Mesendoderm (in vitro differentiated cells): ENCODE measurements at regions not wholly inside any gene's neighbourhood (a gene's known extent, or its start where the extent isn't known, plus 50 kb on each side); places are given as distances from the start of the nearest gene placed in this dataset.

Source experiments
- DNase-seq: peaks from one replicate; pipeline ENCODE4 v3.0.0; 2013
- H2AK5ac ChIP-seq: 2 replicates; pipeline ENCODE4 v1.6.1; 2013; ENCODE audit warnings: low read length, inconsistent platforms
- H2BK120ac ChIP-seq: 2 replicates; pipeline ENCODE4 v1.6.1; 2013; ENCODE audit warnings: low read depth, mild to moderate bottlenecking, low read length, moderate library complexity, mixed read lengths
- H2BK15ac ChIP-seq: replicated peaks from 2 replicates; pipeline ENCODE4 v1.6.1; 2013; ENCODE audit warnings: low read depth, mild to moderate bottlenecking, moderate library complexity
- H2BK5ac ChIP-seq: 2 replicates; pipeline ENCODE4 v1.6.1; 2013; ENCODE audit warnings: low read length, inconsistent platforms
- H3K18ac ChIP-seq: 2 replicates; pipeline ENCODE4 v1.6.1; 2013; ENCODE audit warnings: mild to moderate bottlenecking, low read length, mixed read lengths
- H3K23ac ChIP-seq: one replicate; pipeline ENCODE4 v1.6.1; 2013; ENCODE audit warnings: low read length
- H3K27ac ChIP-seq: 2 replicates; pipeline ENCODE4 v1.5.1; 2013; ENCODE audit warnings: low read depth, mild to moderate bottlenecking, inconsistent platforms, low read length, moderate library complexity
- H3K27me3 ChIP-seq: 2 replicates; pipeline ENCODE4 v1.6.1; 2013; ENCODE audit warnings: low read length, control low read depth, mild to moderate bottlenecking, inconsistent platforms; ENCODE audit not compliant: insufficient read depth, poor library complexity
- H3K36me3 ChIP-seq: 2 replicates; pipeline ENCODE4 v1.6.1; 2013; ENCODE audit warnings: low read length, inconsistent platforms; ENCODE audit not compliant: control insufficient read depth, insufficient read depth
- H3K4ac ChIP-seq: one replicate; pipeline ENCODE4 v1.6.1; 2013; ENCODE audit warnings: low read depth, mild to moderate bottlenecking, low read length, moderate library complexity
- H3K4me1 ChIP-seq: 2 replicates; pipeline ENCODE4 v1.6.1; 2013; ENCODE audit warnings: low read depth, low read length, inconsistent platforms; ENCODE audit not compliant: control insufficient read depth
- H3K4me2 ChIP-seq: 2 replicates; pipeline ENCODE4 v1.6.1; 2013; ENCODE audit warnings: low read length
- H3K4me3 ChIP-seq: 2 replicates; pipeline ENCODE4 v1.5.1; 2013; ENCODE audit warnings: mild to moderate bottlenecking, low read length
- H3K56ac ChIP-seq: one replicate; pipeline ENCODE4 v1.6.1; 2013; ENCODE audit warnings: low read length
- H3K79me1 ChIP-seq: 2 replicates; pipeline ENCODE4 v1.6.1; 2013; ENCODE audit warnings: low read length, inconsistent platforms
- H3K79me2 ChIP-seq: 2 replicates; pipeline ENCODE4 v1.6.1; 2013; ENCODE audit warnings: mild to moderate bottlenecking, low read length; ENCODE audit not compliant: control insufficient read depth, insufficient read depth
- H3K9ac ChIP-seq: 2 replicates; pipeline ENCODE4 v1.6.1; 2013; ENCODE audit warnings: low read length, inconsistent platforms
- H4K5ac ChIP-seq: one replicate; pipeline ENCODE4 v1.6.1; 2013; ENCODE audit warnings: low read length
- H4K8ac ChIP-seq: one replicate; pipeline ENCODE4 v1.6.1; 2013; ENCODE audit warnings: low read depth, mild to moderate bottlenecking, control low read depth, low read length, moderate library complexity
- WGBS: extraction: QIAGEN DNeasy Blood & Tissue Kit; methylation state at CpG from one replicate; pipeline ENCODE4 v1.1.7; 2013; ENCODE audit warnings: low lambda C conversion rate, missing lambda C conversion rate; ENCODE audit not compliant: insufficient coverage; ENCODE audit errors: extremely low coverage; 5-methylcytosine and 5-hydroxymethylcytosine counted together

DNA sequence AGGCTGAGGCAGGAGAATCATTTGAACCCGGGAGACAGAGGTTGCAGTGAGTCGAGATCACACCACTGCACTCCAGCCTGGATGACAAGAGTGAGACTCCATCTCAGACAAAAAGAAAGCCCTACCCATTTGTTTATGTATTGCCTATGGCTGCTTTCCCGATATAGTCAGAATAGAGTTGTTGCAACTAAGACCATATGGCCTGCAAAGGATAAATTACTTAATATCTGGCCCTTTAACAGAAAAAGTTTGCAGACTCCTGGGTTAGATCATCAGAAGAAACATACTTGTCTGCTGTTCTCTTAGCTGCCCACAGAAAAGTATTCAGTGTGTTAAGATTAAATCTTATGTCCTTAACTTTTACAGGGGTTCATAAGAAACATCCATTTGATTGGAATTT lies 122.4 kb upstream of the VASH1 start:
- Histone ChIP-seq H3K18ac (no peak overlapping the region), H4K8ac (no peak overlapping the region), H2BK5ac (no peak overlapping the region), H3K27me3 (no peaks in the 10 kb centered on the region), H2BK15ac (no peak overlapping the region), H3K4ac (no peak overlapping the region), H3K79me1 (no peaks in the 10 kb centered on the region), H3K23ac (no peak overlapping the region), H2AK5ac (no peak overlapping the region), H3K4me1 (no peaks in the 10 kb centered on the region), H3K9ac (no peak overlapping the region), H4K5ac (no peak overlapping the region), H3K36me3 (no peaks in the 10 kb centered on the region), H3K4me2 (no peak overlapping the region), H2BK120ac (no peak overlapping the region), H3K27ac (no peak overlapping the region), H3K4me3 (no peak overlapping the region), H3K56ac (no peak overlapping the region), H3K79me2 (no peaks in the 10 kb centered on the region)
- DNase-seq: no peak
- no CpG with 5 or more reads among the region's 3 CpGs for WGBS

DNA sequence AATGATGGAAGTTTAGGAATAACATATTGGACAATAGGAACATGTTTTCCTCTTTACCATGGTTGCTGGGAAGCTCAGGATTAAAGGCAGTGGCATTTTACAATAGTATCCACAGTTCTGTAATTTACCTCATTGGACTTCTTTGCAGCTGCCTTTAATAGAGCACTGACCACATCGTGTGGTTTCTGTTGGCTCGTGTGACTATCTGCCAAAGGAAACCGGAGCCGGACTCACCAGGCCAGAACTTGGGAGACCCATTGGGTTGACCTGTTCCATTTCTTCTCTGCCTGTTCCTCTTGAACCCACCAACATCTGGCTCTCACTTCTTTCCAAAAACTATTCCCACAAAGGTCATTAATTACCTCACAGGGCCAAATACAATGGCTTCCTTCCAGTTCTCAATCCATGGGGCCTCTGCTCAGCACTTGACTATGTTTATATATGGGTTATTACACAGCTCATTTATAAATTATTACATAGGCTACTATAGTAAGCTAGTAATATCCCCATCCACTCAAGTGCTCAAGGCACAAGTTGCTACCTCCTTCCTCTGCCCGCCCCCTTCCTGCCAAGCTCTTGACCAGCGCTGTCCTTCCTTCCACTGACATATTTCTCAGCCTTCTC lies 121.5 kb upstream of the VASH1 start:
- WGBS: no CpG with 5 or more reads among the region's 6 CpGs
- no peak overlapping the region for H3K56ac ChIP-seq
- H2AK5ac ChIP-seq: no peak overlapping the region

DNA sequence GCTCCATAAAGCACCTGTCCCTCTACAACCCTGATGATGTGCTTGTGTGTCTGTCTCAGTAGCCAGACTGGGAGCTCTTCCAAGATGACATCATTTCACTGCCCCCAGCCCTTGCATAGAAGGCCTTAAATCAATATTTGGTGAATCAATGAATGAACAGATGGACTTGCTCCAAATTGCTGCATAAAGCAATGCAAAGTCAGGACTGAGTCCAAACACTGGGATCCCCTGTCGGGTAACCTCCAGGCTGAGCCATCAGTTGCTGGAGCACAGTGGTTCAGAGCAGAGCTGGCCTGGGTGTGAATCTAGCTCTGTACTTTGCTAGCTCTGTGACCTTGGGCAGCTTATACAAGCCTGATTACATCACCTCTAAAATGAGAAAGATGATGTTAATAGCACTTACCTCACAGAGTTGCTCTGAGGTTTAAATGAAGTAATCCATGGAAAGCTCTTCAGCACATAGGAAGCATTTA lies 120.3 kb upstream of the VASH1 start:
- H2BK120ac ChIP-seq: no peak overlapping the region
- H4K8ac ChIP-seq: no peak overlapping the region
- WGBS: no CpG with 5 or more reads among the region's 1 CpG
- H3K9ac ChIP-seq: no peak overlapping the region
- no peak overlapping the region for H3K4ac ChIP-seq
- H3K18ac ChIP-seq: no peak overlapping the region
- no peak overlapping the region for H3K4me3 ChIP-seq
- H4K5ac ChIP-seq: no peak overlapping the region
- peaks cover 3% of the 10 kb centered on the region for H3K4me1 ChIP-seq
- H3K27ac ChIP-seq: no peak overlapping the region
- H3K27me3 ChIP-seq: no peaks in the 10 kb centered on the region
- no peak overlapping the region for H2AK5ac ChIP-seq
- no peaks in the 10 kb centered on the region for H3K79me2 ChIP-seq
- no peak overlapping the region for H2BK5ac ChIP-seq
- DNase-seq: no peak
- no peak overlapping the region for H3K4me2 ChIP-seq
- no peak overlapping the region for H3K56ac ChIP-seq
- no peak overlapping the region for H3K23ac ChIP-seq
- no peaks in the 10 kb centered on the region for H3K36me3 ChIP-seq
- no peaks in the 10 kb centered on the region for H3K79me1 ChIP-seq
- H2BK15ac ChIP-seq: no peak overlapping the region

More for the DNA sequence above, 121.5 kb upstream of the VASH1 start:
- Histone ChIP-seq H3K23ac (no peak overlapping the region), H2BK15ac (no peak overlapping the region), H3K4ac (no peak overlapping the region), H3K27ac (no peak overlapping the region), H4K5ac (no peak overlapping the region), H3K4me2 (no peak overlapping the region), H2BK5ac (no peak overlapping the region), H3K9ac (no peak overlapping the region), H3K18ac (no peak overlapping the region), H3K79me2 (no peaks in the 10 kb centered on the region), H3K4me1 (peaks cover 2% of the 10 kb centered on the region), H4K8ac (no peak overlapping the region), H3K79me1 (no peaks in the 10 kb centered on the region), H2BK120ac (no peak overlapping the region), H3K4me3 (no peak overlapping the region), H3K36me3 (no peaks in the 10 kb centered on the region), H3K27me3 (no peaks in the 10 kb centered on the region)
- no peak for DNase-seq

GRCh38 chr14:76641541-76641940 lies 119.7 kb upstream of the VASH1 start:
- no peaks in the 10 kb centered on the region for H3K36me3 ChIP-seq
- H3K4ac ChIP-seq: no peak overlapping the region
- H4K5ac ChIP-seq: no peak overlapping the region
- no peaks in the 10 kb centered on the region for H3K79me1 ChIP-seq
- no peaks in the 10 kb centered on the region for H3K27me3 ChIP-seq
- no peak overlapping the region for H3K18ac ChIP-seq
- H2BK15ac ChIP-seq: no peak overlapping the region
- H3K79me2 ChIP-seq: no peaks in the 10 kb centered on the region
- WGBS: no CpG with 5 or more reads among the region's 4 CpGs
- H3K4me3 ChIP-seq: no peak overlapping the region
- no peak overlapping the region for H3K9ac ChIP-seq
- H2AK5ac ChIP-seq: no peak overlapping the region
- peaks cover 3% of the 10 kb centered on the region for H3K4me1 ChIP-seq
- no peak overlapping the region for H2BK120ac ChIP-seq
- H3K56ac ChIP-seq: no peak overlapping the region
- H3K23ac ChIP-seq: no peak overlapping the region
- H3K27ac ChIP-seq: no peak overlapping the region
- H3K4me2 ChIP-seq: no peak overlapping the region
- no peak for DNase-seq
- no peak overlapping the region for H4K8ac ChIP-seq
- H2BK5ac ChIP-seq: no peak overlapping the region

GRCh38 chr14:76643887-76644286 lies 117.4 kb upstream of the VASH1 start:
- H2AK5ac ChIP-seq: no peak overlapping the region
- peaks cover 3% of the 10 kb centered on the region for H3K4me1 ChIP-seq
- no peak overlapping the region for H4K5ac ChIP-seq
- H2BK120ac ChIP-seq: no peak overlapping the region
- H3K56ac ChIP-seq: no peak overlapping the region
- no peak overlapping the region for H3K4me3 ChIP-seq
- DNase-seq: no peak
- H3K79me1 ChIP-seq: no peaks in the 10 kb centered on the region
- no peak overlapping the region for H3K4ac ChIP-seq
- H3K36me3 ChIP-seq: no peaks in the 10 kb centered on the region
- WGBS: no CpG with 5 or more reads among the region's 6 CpGs
- H3K27me3 ChIP-seq: no peaks in the 10 kb centered on the region
- H2BK5ac ChIP-seq: no peak overlapping the region
- no peak overlapping the region for H3K27ac ChIP-seq
- no peak overlapping the region for H2BK15ac ChIP-seq
- no peak overlapping the region for H3K9ac ChIP-seq
- H3K79me2 ChIP-seq: no peaks in the 10 kb centered on the region
- H3K23ac ChIP-seq: no peak overlapping the region
- H4K8ac ChIP-seq: no peak overlapping the region
- H3K4me2 ChIP-seq: no peak overlapping the region
- H3K18ac ChIP-seq: no peak overlapping the region
